Astrocyte of the cerebellum (primary cell): ENCODE measurements at regions not wholly inside any gene's neighbourhood (a gene's known extent, or its start where the extent isn't known, plus 50 kb on each side); places are given as distances from the start of the nearest gene placed in this dataset.

Source experiments
- DNase-seq: peaks from one replicate; pipeline ENCODE4 v3.0.0-alpha.2; 2011; ENCODE audit warnings: low read depth
- H3K4me3 ChIP-seq: 2 replicates; pipeline ENCODE4 v1.5.1; 2011; ENCODE audit warnings: mild to moderate bottlenecking, low read depth, low read length, moderate library complexity
- CTCF ChIP-seq: IDR thresholded peaks from 2 replicates; pipeline ENCODE4 v1.5.1; 2012; ENCODE audit warnings: low read length, low read depth, moderate library complexity, mild to moderate bottlenecking; ENCODE audit errors: missing control alignments
- in situ Hi-C: cut with HindIII; loops from 2 replicates; pipeline ENCODE4 v1.10.0; 2017; ENCODE audit warnings: low sequenced_read_pairs

GRCh38 chr6:55979526-55979925 is 104.1 kb upstream of the BMP5 start:
- in situ Hi-C loops = no loop called here
- no peak for DNase-seq
- no peak for TF ChIP-seq CTCF
- H3K4me3 ChIP-seq = no peak overlapping the region

- no peak overlapping the region for H3K4me3 ChIP-seq
- DNase-seq = no peak
- TF ChIP-seq CTCF = no peak
- in situ Hi-C loops = no loop called here
These were observed 102.7 kb upstream of the BMP5 start for GRCh38 chr6:55977959-55978665.

GRCh38 chr6:55974688-55975087 is 99.3 kb upstream of the BMP5 start:
- no peak for TF ChIP-seq CTCF
- no peak overlapping the region for H3K4me3 ChIP-seq
- no peak for DNase-seq
- in situ Hi-C loops = loop anchor here (25.0 kb wide), 1 partner anchor 687 kb away; no protein-coding TSS in a partner anchor

- no peak overlapping the region for H3K4me3 ChIP-seq
- in situ Hi-C loops = loop anchor here (25.0 kb wide), 1 partner anchor 685 kb away; no protein-coding TSS in a partner anchor
- no peak for DNase-seq
- no peak for TF ChIP-seq CTCF
These were observed 96.7 kb upstream of the BMP5 start for GRCh38 chr6:55972091-55972490.

- H3K4me3 ChIP-seq = no peak overlapping the region
- in situ Hi-C loops = loop anchor here (25.0 kb wide), 1 partner anchor 682 kb away; no protein-coding TSS in a partner anchor
- no peak for DNase-seq
- TF ChIP-seq CTCF = no peak
These were observed 94.1 kb upstream of the BMP5 start for GRCh38 chr6:55969526-55969925.

- no peak for DNase-seq
- no peak overlapping the region for H3K4me3 ChIP-seq
- in situ Hi-C loops = loop anchor here (25.0 kb wide), 1 partner anchor 682 kb away; no protein-coding TSS in a partner anchor
- TF ChIP-seq CTCF = no peak
These were observed 93.5 kb upstream of the BMP5 start for GRCh38 chr6:55968926-55969325.
